ENCODE measurements at regions not wholly inside any gene's neighbourhood (a gene's known extent, or its start where the extent isn't known, plus 50 kb on each side); places are given as distances from the start of the nearest gene placed in this dataset.

GRCh38 chr5:3024126-3024525 is 272.6 kb upstream of the IRX2 start:
- Mint-ChIP-seq H3K9me3 (peaks cover 8 to 38% (median 16%) of the 10 kb centered on the region in 7 donors), H3K4me3 (no peak overlapping the region), H3K4me1 (no peaks in the 10 kb centered on the region), H3K36me3 (no peaks in the 10 kb centered on the region), H3K27me3 (ENCODE audit: low read depth in 3 of 3) (peaks cover 0 to 1% (median 0%) of the 10 kb centered on the region in 3 donors), H3K27ac (no peak overlapping the region)
- intact Hi-C loops (cut with micrococcal nuclease): no loop called here
- Histone ChIP-seq H3K27me3 (ENCODE audit: control insufficient read depth in 2 of 2, insufficient read depth in 2 of 2, low read length in 2 of 2) (no peaks in the 10 kb centered on the region), H4K20me1 (ENCODE audit: insufficient read depth, low read length) (no peaks in the 10 kb centered on the region), H3K9ac (ENCODE audit: insufficient read depth, low read length, poor library complexity, severe bottlenecking) (no peak overlapping the region), H3K4me1 (ENCODE audit: control insufficient read depth in 1 of 2, insufficient read depth in 2 of 2, low read length in 2 of 2) (no peaks in the 10 kb centered on the region), H3K9me3 (replicated peaks in 1 of 2; ENCODE audit: control insufficient read depth in 1 of 2, insufficient read depth in 1 of 2, low read length in 2 of 2) (peaks cover 25 to 56% of the 10 kb centered on the region in 2 donors), H3K27ac (ENCODE audit: low read depth in 1 of 2, low read length in 2 of 2) (no peak overlapping the region), H3K79me2 (ENCODE audit: insufficient read depth, low read length) (no peaks in the 10 kb centered on the region), H2AFZ (ENCODE audit: insufficient read depth, low read depth, low read length, poor library complexity, severe bottlenecking) (no peak overlapping the region), H3K4me3 (replicated peaks in 1 of 3; ENCODE audit: low read depth in 2 of 3, low read length in 3 of 3) (no peak overlapping the region), H3K36me3 (replicated peaks in 1 of 2; ENCODE audit: control insufficient read depth in 1 of 2, insufficient read depth in 2 of 2, low read length in 2 of 2) (no peaks in the 10 kb centered on the region), H3K4me2 (replicated peaks; ENCODE audit: extremely low read depth, low read length, poor library complexity, severe bottlenecking) (no peak overlapping the region)
- DNase-seq: no peak
- 91% methylated on average over 8 of the region's 9 CpGs for WGBS (ENCODE audit: insufficient coverage)
- TF ChIP-seq, protein P1, sequence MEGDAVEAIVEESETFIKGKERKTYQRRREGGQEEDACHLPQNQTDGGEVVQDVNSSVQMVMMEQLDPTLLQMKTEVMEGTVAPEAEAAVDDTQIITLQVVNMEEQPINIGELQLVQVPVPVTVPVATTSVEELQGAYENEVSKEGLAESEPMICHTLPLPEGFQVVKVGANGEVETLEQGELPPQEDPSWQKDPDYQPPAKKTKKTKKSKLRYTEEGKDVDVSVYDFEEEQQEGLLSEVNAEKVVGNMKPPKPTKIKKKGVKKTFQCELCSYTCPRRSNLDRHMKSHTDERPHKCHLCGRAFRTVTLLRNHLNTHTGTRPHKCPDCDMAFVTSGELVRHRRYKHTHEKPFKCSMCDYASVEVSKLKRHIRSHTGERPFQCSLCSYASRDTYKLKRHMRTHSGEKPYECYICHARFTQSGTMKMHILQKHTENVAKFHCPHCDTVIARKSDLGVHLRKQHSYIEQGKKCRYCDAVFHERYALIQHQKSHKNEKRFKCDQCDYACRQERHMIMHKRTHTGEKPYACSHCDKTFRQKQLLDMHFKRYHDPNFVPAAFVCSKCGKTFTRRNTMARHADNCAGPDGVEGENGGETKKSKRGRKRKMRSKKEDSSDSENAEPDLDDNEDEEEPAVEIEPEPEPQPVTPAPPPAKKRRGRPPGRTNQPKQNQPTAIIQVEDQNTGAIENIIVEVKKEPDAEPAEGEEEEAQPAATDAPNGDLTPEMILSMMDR (IDR thresholded peaks at IDR 0.05): no peak

- TF ChIP-seq, protein P1 (IDR thresholded peaks at IDR 0.05): no peak
These were observed 272.2 kb upstream of the IRX2 start for GRCh38 chr5:3023656-3024055.

More at GRCh38 chr5:3023656-3024055, 272.2 kb upstream of the IRX2 start:
- no peak for DNase-seq
- H3K27ac Mint-ChIP-seq: no peak overlapping the region
- Histone ChIP-seq H3K27me3 (ENCODE audit: control insufficient read depth in 2 of 2, insufficient read depth in 2 of 2, low read length in 2 of 2) (no peaks in the 10 kb centered on the region), H2AFZ (ENCODE audit: insufficient read depth, low read depth, low read length, poor library complexity, severe bottlenecking) (no peak overlapping the region), H3K79me2 (ENCODE audit: insufficient read depth, low read length) (no peaks in the 10 kb centered on the region), H3K9ac (ENCODE audit: insufficient read depth, low read length, poor library complexity, severe bottlenecking) (no peak overlapping the region), H3K27ac (ENCODE audit: low read depth in 1 of 2, low read length in 2 of 2) (no peak overlapping the region), H4K20me1 (ENCODE audit: insufficient read depth, low read length) (no peaks in the 10 kb centered on the region), H3K36me3 (replicated peaks in 1 of 2; ENCODE audit: control insufficient read depth in 1 of 2, insufficient read depth in 2 of 2, low read length in 2 of 2) (no peaks in the 10 kb centered on the region), H3K9me3 (replicated peaks in 1 of 2; ENCODE audit: control insufficient read depth in 1 of 2, insufficient read depth in 1 of 2, low read length in 2 of 2) (peaks cover 25 to 54% of the 10 kb centered on the region in 2 donors), H3K4me3 (replicated peaks in 1 of 3; ENCODE audit: low read depth in 2 of 3, low read length in 3 of 3) (no peak overlapping the region), H3K4me1 (ENCODE audit: control insufficient read depth in 1 of 2, insufficient read depth in 2 of 2, low read length in 2 of 2) (no peaks in the 10 kb centered on the region), H3K4me2 (replicated peaks; ENCODE audit: extremely low read depth, low read length, poor library complexity, severe bottlenecking) (no peak overlapping the region)
- H3K27me3 Mint-ChIP-seq (ENCODE audit: low read depth in 3 of 3): peaks cover 0 to 1% (median 0%) of the 10 kb centered on the region in 3 donors
- WGBS (ENCODE audit: insufficient coverage): 74% methylated on average over 12 of the region's 12 CpGs
- intact Hi-C loops (cut with micrococcal nuclease): no loop called here
- H3K9me3 Mint-ChIP-seq: peaks cover 8 to 38% (median 16%) of the 10 kb centered on the region in 7 donors
- no peaks in the 10 kb centered on the region for H3K4me1 Mint-ChIP-seq
- H3K36me3 Mint-ChIP-seq: no peaks in the 10 kb centered on the region
- no peak overlapping the region for H3K4me3 Mint-ChIP-seq
